Gastroesophageal sphincter (tissue), 3 donors: ENCODE measurements at regions not wholly inside any gene's neighbourhood (a gene's known extent, or its start where the extent isn't known, plus 50 kb on each side); places are given as distances from the start of the nearest gene placed in this dataset.

Experiments used
- CTCF ChIP-seq, 4 experiments: fragments of 200-600 bp in 2 of 4; fragments of 450-650 bp in 2 of 4; sonication (generic) in 1 of 4; IDR thresholded peaks; one replicate each; pipeline ENCODE4 v1.5.1; 2017 to 2019; ENCODE audit warnings: antibody characterized with exemption in 4 of 4, mild to moderate bottlenecking in 2 of 4, moderate library complexity in 2 of 4
- EP300 ChIP-seq: sonication (generic); formaldehyde crosslinking; IDR thresholded peaks from one replicate; pipeline ENCODE4 v1.6.1; 2017; ENCODE audit warnings: antibody characterized with exemption, mild to moderate bottlenecking
- POLR2A ChIP-seq, 2 donors: fragments of 450-650 bp; IDR thresholded peaks; one replicate each; pipeline ENCODE4 v1.6.1; 2017; ENCODE audit warnings: antibody characterized with exemption in 2 of 2, mild to moderate bottlenecking in 2 of 2, moderate library complexity in 1 of 2
- POLR2AphosphoS5 ChIP-seq: sonication (generic); formaldehyde crosslinking; IDR thresholded peaks from one replicate; pipeline ENCODE4 v1.6.1; 2017; ENCODE audit warnings: antibody characterized with exemption

- TF ChIP-seq POLR2A (IDR thresholded peaks at IDR 0.05) (no peak), EP300 (no peak), CTCF (IDR thresholded peaks at IDR 0.05) (no peak), POLR2AphosphoS5 (no peak)
Measured at GRCh38 chr21:31518580-31518979, 140.9 kb upstream of the SOD1 start.
